NCI-H446 (cell line): ENCODE measurements at regions not wholly inside any gene's neighbourhood (a gene's known extent, or its start where the extent isn't known, plus 50 kb on each side); places are given as distances from the start of the nearest gene placed in this dataset.
"Not testable (repeated sequence)": the region's sequence is repeated elsewhere in the genome, so short reads cannot be mapped to it uniquely, and the experiment has no call there.

Experiments
- DNase-seq, 2 experiments: peaks; one replicate each; lab custom pipeline; 2025; lab: John Stamatoyannopoulos, UW

DNA sequence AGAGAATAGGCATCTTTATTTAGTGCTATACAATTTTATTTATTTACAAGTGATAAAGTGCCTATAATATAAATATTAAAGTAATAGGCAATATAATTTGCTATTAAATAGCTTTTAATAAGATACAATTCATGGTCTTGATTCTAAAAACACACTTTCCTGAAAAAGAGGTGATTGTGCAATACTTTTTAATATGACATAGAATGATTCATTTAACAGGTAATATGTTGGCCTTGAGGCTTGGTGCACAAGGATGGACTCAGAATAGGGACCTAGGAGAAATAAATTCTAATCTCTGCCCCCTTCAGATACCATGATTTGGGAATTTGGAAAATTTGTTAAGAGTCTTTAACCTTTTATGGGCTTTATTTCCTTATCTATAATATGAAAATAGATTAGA is 149.9 kb upstream of the FUT9 start:
- no peak for DNase-seq

DNA sequence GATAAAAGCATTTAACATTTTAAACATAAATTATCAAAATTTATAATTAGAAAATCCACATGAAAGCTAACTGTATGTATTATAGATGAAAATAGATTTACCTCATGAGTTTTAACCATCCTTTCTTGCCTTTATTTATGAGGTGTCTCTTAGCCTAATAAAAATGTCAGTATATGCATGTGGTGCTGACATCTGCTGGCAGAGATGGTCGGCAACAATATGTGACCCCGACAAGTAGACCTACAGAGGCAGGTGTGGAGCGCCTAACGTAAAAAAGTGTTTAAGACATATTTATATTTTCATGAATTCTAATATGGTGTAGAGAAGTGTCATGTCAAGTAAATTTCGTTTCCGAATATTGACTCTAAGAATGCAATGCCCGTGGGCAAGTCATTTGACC is 149.0 kb upstream of the FUT9 start:
- DNase-seq: peak; percentile 10 to 20

DNA sequence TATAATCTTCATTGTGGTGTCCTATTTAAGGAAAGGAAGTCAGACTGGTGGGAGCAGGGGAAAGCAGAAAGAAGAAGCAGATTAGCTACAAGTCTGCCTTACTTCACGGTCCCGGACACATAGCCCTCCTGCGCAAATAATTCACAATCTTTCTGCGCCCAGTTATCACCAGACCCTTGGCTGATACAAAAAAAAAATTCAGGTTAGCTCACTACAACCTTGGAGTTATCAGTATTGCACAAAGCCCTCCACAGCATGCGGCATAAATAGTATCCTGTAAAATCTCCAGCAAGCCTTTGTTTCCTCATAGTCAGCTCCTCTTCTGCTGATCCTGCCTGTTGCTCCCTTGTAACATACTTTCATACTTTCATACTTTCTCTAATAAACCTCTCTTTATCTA is 148.6 kb upstream of the FUT9 start:
- no peak for DNase-seq

DNA sequence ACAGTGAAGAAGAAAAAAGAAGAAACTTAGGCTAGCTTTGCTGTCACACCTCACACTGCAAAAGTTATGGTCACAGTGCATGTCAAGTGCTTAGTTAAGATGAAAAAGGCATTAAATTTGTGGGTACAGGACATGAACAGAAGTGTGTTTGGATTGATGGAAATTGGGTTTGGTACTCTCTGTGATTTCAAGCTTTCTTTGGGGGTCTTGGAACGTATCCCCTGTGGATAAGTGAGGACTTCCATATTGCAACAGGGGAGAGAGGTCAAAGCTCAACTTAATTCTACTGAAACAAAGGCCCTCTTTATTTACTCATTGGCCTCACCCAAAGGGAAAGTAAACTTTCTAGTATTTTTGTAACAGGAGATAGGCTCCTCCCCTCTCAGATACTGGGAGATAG is 138.3 kb upstream of the FUT9 start:
- DNase-seq: no peak

DNA sequence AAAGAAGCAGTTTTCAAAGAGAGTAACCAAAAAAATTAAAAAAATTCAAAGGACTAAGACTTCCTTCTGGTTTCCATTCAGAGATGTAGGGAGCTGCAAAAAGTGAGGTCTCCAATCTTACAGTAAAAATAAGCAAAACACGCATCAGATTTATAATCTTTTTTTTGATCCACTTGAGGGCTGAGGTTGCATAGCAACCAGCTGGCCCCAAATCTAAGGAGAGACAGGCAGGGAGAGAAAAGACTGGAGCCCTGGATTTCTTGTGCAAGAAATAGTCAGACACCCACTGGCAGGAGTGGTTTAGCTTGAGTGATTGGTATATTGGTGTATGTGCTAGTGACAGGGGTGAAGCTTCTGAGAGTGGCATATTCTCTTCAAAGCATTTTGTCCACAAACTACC is 135.9 kb upstream of the FUT9 start:
- DNase-seq: no peak

DNA sequence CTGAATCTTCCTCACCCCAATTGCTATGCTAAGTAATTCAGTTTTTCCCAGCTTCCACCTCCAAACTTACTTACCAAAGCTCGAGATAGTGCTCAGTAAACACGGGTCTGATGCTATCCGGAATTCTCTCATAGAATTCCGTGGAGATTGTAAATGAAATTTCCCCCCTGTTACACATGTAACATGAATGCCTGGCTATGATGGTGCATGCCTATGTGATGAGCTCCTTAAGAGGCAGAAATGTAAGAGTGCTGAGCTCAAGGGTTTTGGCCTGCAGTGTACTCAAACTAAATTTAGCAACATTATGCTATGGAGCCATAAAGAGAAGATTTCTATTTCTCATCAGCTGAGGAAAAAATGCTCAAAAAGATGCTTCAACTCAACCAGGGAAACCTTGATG is 133.4 kb upstream of the FUT9 start:
- no peak for DNase-seq

DNA sequence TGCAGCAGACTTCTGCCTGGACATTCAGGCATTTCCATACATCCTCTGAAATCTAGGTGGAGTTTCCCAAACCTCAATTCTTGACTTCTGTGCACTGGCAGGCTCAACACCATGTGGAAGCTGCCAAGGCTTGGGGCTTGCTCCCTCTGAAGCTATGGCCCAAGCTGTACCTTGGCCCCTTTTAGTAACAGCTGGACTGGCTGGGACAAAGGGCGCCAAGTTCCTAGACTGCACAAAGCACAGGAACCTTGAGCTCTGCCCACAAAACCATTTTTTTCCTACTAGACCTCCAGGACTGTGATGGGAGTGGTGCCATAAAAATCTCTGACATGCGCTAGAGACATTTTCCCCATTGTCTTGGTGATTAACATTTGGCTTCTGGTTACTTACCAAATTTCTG is 127.1 kb upstream of the FUT9 start:
- not testable (repeated sequence) for DNase-seq

DNA sequence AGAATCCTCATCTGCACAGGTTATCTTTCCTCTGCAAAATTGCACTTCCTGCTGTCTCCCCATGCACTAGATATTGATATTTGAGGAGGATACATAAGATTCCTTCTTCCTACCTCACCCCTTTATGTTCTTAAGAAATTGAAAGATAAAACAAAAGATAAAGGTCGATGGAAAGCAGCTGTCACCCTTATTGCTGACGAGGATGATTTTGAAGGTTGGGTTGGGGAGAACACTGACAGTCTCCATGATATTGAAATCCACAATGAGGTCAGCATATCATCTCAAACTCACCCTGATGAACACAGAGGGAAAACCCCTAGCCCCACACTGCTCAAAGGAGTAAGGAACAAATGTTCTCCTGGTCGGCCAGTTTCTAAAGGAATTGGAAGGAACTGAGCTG is 110.6 kb upstream of the FUT9 start:
- DNase-seq: no peak

DNA sequence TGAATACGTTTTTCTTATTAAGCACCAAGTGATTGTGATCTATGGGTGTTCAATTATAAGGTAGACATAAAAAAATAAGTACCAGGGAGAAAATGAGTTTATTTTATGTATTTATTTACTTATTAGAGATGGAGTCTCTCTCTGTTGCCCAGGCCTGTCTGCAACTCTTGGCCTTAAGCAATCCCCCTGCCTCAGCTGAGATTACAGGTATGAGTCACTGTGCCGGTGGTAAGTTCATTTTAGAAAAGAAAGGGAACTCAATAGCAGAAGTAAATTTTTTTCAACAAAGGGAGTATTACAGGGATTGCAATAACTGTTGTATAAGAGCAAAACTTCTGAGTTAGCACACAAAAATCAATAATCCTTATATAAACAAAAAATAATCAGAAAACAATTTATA is 98.7 kb upstream of the FUT9 start:
- DNase-seq: no peak

DNA sequence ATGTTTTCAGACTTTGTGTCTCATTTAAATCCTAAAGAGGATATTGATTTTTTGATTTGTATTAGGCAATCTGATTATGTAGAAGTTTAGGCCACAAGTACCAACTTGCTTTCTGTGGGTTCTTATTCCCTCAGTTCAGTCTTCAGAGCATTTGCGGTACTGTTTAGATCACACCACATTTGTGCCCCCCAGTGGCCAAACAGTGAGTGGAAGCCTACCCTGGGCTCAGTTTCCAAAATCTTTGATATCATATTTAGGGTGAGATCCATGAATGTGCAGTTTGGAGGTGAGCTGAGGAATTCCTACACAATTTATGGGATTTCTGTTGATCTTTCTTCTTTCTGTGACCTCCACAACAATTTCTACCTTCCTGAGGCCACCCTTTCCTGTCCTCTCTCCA is 92.3 kb upstream of the FUT9 start:
- no peak for DNase-seq

DNA sequence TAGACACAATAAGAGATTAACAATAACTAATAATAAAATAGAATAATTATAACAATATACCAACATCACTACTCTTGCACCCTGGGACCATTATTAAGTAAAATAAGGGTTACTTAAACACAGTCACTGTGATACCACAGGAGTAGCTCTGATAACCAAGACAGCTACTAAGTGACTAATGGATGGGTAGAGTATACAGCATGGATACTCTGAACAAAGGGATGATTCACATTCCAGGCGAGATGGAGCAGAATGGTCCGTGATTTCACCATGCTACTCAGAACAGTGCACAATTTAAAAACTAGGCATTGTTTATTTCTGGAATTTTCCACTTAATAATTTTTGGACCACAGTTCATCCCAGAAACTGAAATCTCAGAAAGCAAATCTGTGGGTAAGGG is 80.0 kb upstream of the FUT9 start:
- DNase-seq: no peak

DNA sequence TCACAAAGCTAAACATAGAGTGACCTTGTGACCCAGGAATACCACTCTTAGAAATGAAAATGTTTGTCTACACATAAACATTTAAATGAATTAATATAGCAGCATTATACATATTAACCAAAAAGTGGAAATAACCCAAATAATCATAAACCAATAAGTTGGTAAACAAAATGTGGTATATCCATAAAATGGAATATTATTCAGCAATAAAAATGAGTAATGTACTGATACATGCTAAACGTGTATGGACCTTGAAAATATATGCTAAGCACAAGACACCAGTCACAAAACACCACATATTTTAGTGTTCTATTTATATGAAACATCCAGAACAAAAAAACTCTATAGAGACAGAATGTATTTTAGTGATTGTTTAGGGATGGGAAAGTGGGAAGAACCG is 68.9 kb upstream of the FUT9 start:
- no peak for DNase-seq

DNA sequence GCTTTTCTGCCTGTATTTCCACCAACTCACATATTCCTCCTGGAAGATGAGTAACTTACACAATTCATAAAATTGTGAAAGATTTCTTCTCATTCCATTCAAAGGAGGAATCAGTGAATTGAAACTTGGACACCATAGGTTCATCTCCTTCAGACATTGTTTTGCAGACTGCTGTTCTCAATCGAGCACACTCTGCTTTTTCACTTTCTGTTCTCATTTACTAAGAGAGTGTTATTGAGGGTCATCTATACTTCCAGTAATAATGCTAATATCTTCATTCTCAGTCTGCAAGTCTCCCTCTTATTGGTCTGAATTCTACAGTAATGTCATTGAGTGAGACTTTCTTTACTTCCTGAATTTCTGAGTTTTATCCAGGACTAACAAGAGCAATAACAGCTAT is 67.5 kb upstream of the FUT9 start:
- no peak for DNase-seq

DNA sequence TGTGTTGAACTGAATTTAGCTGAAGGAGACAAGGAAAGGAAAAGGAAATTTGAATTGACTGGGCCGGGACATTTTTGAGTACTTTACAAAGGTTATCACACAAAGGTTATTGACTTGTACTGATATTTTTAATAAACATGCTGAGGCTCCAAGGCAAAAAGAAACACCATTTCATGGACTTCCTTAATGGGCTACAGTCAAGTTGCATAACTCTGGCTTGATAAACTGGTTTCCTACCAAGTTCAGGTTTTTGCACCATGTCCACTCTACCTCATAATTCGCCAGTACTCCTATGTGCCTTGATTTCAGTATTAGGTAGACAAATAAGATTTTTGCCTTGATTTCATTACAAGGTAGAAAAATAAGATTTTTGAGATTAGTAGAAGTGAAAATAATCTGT is 65.8 kb upstream of the FUT9 start:
- no peak for DNase-seq

DNA sequence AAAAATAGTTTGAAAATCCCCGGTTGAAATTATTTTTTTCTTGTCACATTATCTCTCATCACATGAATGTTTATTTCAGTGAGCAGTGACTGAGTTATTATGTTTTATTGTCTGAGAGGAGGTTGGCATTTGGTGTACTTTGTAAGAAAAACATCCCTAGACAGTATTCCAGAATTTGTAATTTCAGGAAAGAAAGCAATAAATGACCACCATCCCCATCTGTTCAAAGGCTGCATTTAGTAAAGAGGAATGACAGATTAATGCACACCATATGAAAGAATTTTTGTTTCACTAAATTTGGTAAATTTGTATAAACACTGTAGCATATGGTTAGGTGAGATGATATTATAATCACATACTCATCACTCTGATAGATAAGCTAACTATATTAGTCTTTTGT is 57.1 kb upstream of the FUT9 start:
- DNase-seq: peak in 1 of 2 experiments; percentile 5

DNA sequence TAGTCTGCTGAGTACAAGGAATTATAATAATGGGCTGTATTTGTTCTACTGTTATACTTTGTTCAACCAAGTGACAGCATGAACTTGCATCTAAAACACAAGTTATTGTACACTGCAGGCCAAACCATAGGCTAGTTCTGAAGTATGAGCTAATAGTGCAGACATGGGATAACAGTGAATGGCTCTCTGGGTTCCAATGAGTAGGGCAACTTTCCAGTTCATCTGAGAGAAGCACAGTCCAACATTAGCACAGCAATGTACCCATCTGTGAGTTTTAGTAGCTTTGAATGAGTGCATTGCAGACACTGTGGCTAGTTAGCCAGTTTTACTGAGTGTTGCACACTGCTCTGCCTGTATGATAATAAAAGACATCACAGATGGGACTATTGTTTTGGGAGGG is 56.5 kb upstream of the FUT9 start:
- peak; percentile 26 to 80 for DNase-seq
